SH-SY5Y (cell line): ENCODE measurements at regions not wholly inside any gene's neighbourhood (a gene's known extent, or its start where the extent isn't known, plus 50 kb on each side); places are given as distances from the start of the nearest gene placed in this dataset.

Experiments
- GATA2 ChIP-seq: IDR thresholded peaks from 2 replicates; pipeline ENCODE4 v1.6.1; 2011; ENCODE audit warnings: mild to moderate bottlenecking, low read depth, low read length
- GATA3 ChIP-seq: IDR thresholded peaks from 2 replicates; pipeline ENCODE4 v1.6.1; 2011; ENCODE audit warnings: low read depth, mild to moderate bottlenecking, low read length, moderate library complexity

GRCh38 chr9:100690438-100690837 is 112.6 kb downstream of the CAVIN4 start:
- TF ChIP-seq GATA2: no peak
- TF ChIP-seq GATA3: no peak
